Stimulated activated CD4-positive, alpha-beta T cell treated with anti-CD3 and anti-CD28 coated beads, Interleukin-1b, Interleukin-23, amount 100 ng/mL, for 4 hours (primary cell): ENCODE measurements at regions not wholly inside any gene's neighbourhood (a gene's known extent, or its start where the extent isn't known, plus 50 kb on each side); places are given as distances from the start of the nearest gene placed in this dataset.

ENCODE experiments used
- DNase-seq, 2 donors: peaks; one replicate each; pipeline ENCODE4 v3.0.0-alpha.2; 2020; ENCODE audit warnings: low read depth in 2 of 2

DNA sequence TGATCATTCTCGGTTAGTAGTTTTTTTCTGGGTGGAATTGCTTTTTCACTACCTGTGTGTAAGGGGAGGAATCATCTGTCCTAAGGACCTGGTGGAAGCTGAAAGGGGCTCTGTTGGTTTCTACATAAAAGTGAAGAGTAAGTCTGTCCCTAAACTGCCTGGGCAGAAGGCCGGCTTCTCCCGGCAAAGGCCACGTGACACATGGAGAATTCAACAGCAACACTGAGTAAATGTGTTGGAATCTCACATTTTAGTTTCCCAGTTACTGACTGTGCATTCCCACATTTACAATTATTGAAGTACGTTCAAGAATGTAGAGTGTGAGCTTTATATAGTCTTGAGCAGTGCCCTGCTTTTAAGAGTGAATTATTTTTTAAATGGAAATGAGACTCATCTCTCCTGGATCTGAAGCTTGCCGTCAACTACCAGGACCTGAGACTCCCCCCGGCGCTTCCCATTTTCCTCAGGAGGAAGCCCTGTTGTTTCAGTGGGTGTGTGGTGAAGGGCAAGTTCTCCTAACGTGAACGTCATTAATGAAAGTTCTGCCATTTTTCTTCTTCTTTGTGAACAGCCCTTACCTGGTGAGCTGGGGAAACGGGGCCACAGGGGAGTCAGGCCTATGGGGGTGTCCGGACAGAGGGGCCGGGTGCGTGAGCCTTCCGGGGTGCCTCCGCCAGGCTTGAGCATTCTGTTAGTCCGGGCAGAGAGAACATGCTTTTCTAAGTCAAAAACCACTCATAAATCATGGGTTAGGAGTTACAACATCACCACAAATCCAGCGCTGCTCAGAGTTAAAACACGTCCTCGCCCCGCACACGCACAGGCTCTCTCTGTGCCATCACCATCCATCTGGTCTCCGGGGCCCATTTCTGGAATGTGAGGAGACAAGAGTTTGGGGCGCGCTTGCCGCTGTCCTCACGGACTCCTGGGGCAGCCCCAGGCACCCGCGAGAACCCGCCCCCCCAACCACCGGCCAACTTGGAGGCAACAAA is 56.6 kb upstream of the SMOC2 start:
- DNase-seq, result no peak

DNA sequence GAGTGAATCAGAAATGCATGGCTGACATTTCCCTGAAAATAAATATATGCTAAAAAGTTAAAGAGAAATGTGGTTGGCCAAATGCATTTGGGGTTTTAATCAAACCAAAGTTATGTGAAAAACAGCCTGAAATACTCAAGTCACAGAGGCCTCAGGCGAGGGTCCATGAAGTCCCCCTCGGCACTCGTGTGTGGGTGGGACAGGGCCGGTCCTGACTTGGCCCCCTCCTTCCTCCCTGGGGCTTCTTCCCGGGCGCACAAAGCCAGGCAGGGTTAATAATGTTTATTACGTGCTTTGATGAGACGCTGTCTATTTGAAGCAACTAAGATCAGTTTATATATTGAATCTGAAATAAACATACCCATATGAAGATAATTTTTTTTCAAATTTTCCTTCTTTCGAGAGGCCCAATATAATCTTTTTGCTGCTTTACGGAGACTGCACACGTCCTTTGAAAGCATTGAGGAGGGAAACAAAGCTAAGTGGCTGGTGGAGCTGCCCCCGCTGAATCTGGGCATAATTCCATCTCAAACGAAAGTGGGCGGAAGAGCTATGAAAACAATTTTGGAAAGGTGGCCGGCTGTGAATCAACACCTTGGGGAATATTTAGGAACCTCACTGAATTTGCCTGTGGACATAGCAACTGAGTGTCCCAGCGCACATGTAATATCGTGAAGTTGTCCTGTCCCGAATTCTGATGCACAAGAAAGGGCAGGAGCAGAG is 55.8 kb upstream of the SMOC2 start:
- no peak for DNase-seq

DNA sequence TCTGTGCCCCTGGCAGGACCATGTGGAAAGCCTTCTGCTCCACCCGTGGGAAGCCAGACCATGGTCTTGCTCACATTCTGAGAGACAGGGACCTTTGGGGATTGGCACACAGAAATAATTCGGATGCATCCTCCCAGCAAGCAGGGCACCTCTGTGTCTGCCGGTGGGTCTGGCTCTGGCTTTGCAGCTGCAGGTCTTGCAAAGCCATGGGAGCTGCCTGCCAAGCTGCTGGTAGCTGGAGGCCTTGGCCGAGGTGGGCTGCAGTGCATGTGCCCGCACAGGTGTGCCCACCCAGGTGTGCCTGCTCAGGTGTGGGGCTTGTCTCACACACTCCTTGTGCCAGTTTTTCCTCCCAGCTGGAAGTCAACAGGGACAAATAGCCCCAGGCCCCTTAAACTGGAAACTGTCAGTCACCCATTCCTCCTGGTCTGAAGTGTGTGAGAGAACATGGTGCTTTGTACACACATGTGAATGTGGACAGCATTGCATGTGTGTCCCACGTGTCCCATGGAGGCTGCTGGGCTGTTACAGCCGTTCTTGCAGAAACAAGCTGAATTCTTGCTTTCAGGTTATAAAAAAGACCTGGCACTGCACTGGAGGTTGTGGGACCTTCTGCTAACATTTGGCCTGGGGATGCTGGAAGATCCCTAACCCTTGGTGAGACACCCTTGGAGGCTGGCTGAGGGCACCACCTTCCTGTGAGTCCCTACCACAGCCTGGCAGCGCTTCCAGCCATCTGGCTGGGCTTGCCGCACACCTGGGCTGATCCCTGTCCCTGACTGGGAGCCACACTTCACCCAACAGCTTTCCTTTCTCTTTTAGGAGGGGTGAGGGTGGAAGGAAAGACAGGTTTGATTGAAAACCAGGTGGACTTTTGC is 54.9 kb upstream of the SMOC2 start:
- no peak for DNase-seq

DNA sequence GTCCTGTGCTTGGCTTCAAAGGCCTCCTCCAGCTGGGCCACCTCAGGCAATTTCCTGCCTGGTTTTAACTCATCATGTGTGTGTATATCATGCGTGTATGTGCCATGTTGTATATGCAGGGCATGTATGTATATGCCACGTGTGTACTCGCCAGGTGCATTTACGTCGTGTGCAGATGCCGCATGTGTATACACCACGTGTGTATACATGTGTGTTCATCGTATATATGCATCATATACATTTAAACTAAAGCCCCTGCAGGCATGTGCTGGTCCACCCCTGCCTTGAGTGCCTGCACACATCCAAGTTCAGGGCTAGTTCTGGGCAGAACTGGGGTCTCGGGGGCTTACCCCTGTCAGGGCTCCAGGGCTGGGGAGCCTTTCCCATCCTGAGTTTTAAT is 54.0 kb upstream of the SMOC2 start:
- DNase-seq, result no peak

DNA sequence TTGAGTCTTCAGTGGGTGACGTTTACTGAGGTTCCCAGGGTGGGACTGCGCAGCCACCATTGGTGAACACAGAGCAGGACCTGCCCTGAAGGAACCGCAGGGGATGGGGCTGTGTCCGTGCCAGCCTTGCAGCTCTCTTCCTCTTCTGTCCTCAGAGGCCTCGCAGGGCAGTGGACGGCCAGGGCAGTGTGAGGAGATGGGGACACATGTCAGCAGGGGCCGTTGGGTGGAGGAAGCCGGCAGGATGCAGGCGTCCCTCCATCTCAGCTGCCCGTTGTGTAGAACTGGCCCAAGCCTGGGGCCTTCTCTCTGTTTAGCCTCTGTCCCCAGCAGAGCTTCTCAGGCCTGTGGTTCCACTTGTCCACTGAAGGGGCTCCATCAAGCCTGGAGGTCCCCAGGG is 53.6 kb upstream of the SMOC2 start:
- no peak for DNase-seq

DNA sequence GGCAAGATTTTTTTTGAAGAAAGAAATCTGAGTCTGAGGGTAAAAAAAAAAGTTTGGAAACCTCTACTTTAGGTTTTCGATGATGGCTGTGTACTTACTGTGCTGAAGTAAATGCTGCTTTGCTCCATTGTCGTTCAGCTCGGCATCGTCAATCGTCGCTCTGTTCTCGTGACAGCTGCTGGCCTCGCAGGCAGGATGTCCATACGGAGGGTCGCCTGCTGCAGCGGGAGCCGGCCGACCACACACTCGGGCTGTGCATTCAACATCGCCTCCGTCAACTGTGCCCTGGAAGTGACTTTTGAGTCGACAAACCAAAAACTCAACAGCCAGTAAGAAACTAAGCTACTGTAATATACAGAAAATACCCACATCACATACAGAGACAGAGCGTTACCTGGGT is 53.1 kb upstream of the SMOC2 start:
- no peak for DNase-seq

DNA sequence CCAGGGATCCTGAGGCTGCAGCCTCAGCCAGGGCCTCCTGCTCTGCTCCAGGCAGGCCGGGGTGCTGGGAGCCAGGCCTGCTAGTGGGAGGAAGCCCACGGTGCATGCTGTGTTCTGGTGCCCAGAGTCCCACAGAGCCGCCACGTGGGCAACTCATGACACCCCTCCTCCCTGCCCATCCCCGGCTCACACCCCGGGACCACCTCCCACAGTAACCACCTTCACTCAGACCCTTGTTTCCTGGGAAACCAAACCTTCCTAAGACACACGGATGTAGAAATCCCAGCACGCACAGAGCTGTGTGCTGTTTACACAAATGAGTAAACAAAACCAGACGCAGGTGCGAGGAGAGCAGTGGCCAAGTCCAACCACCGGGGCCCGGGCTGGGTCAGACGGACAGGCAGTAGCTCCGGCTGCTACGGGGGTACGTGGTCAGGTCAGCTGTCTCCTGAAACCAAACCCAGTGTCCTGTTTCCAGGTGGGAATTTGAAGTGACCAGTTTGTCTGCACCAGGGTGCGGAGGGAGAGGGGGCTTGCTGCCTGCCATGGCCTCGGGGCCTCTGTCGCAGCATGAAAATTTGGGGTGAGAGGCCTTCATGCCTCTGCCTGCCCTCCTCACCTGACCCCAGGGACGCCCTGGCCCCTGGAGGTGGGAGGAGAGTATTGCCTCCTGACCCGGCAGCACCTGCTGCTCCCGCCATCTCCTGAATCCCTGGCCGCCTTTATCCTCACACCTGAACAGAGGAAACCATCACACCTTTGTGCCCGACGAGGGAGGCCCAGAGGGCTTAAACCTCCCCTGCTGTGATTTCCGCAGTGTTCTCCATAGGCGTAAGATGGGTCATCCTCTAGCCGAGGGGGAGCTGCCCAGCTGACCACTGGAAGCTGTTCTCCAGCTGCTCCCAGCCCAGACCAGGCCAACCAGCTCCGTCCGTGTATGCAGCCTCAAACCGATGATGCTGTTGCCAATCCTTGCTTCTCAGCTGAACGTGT is 52.0 kb upstream of the SMOC2 start:
- no peak for DNase-seq

DNA sequence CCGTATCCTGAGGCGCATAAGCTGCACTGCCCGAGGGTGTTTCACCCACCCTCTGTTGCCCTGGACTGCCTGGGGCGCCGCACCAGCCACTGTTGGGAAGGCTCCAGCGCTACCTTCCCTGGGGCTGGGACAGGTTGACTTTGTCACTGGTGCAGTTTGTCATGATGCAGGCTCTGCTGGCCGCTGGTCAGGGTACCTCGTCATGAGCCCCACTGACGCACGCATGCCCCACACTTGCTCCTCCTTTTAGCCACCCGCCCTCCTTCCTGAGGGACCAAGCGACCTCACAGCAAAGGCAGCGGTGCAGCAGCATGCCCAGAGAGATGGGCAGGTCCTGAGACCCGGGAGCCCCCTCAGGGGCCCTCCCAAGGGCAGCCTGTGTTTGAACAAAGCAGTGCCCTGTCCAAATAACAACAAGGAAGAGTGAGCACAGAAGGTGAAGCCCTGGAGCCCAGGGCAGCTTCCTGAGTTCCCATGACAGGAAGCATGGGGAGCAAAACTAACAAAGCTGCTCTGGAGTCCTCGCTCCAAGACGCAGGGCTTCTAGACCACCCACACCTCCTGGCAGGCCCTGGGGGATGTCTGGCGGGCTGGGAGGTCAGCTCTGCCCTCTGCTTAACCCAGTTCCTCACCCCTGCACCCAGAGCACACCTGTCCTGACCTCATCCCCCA is 50.1 kb upstream of the SMOC2 start:
- DNase-seq, result no peak
